ENCODE measurements at regions not wholly inside any gene's neighbourhood (a gene's known extent, or its start where the extent isn't known, plus 50 kb on each side); places are given as distances from the start of the nearest gene placed in this dataset.

DNA sequence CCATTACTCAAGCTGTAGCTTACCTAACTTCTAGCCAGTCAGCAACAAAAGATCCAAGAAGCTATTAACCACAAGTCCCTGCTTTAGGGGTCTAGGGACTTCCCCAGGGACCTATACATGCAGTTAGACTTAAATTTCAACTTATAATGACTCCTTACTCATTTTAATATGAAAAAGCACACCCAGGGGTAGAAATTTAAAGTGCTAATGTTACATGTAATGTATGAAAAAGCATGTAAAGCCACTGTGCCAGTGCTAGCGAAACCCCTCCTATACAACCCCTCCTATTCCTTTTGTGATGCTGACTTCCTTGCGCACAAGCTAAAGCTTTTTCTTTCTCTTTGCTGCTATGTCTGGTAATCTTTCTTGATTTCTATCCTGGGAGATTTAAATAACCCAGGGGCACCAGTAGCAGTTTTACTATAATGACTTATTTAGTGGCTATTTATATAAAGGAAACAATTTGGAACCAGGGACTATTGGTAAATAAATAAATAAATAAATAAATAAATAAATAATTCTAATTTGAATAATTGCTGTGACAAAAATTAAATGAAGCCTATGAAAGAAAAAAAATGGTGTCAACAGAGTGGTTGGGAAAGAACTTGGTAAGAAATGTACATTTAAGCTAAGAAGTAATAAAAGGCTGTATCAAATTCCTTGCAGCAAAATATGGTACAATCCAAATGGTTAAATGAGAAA is 110.5 kb upstream of the MAGI2 start:
- Histone ChIP-seq H3K79me2 (ENCODE audit: control insufficient read depth, low read length) (no peaks in the 10 kb centered on the region), H3F3A (ENCODE audit: control insufficient read depth, insufficient read depth) (no peaks in the 10 kb centered on the region), H3K4me1 (ENCODE audit: control insufficient read depth, low read length) (no peaks in the 10 kb centered on the region), H3K9me2 (replicated peaks; ENCODE audit: control insufficient read depth, low read length) (no peaks in the 10 kb centered on the region), H3K9me3 (ENCODE audit: control insufficient read depth, insufficient read depth, low read length) (no peaks in the 10 kb centered on the region; the same call in 1 of the 2 replicates), H3K27me3 (ENCODE audit: control insufficient read depth, low read length) (no peaks in the 10 kb centered on the region), H4K20me1 (ENCODE audit: control insufficient read depth, insufficient read depth, low read depth, low read length) (no peaks in the 10 kb centered on the region), H3K4me2 (ENCODE audit: low read length) (no peak overlapping the region), H3K36me3 (ENCODE audit: control insufficient read depth, low read length) (no peaks in the 10 kb centered on the region), H3K27ac (ENCODE audit: low read depth, low read length) (no peak overlapping the region), H3K4me3 (ENCODE audit: low read length) (no peak overlapping the region)
- no peak for TF ChIP-seq EZH2phosphoT487 (IDR thresholded peaks at IDR 0.05; ENCODE audit: borderline replicate concordance, low read length)
- TF ChIP-seq, protein P1, sequence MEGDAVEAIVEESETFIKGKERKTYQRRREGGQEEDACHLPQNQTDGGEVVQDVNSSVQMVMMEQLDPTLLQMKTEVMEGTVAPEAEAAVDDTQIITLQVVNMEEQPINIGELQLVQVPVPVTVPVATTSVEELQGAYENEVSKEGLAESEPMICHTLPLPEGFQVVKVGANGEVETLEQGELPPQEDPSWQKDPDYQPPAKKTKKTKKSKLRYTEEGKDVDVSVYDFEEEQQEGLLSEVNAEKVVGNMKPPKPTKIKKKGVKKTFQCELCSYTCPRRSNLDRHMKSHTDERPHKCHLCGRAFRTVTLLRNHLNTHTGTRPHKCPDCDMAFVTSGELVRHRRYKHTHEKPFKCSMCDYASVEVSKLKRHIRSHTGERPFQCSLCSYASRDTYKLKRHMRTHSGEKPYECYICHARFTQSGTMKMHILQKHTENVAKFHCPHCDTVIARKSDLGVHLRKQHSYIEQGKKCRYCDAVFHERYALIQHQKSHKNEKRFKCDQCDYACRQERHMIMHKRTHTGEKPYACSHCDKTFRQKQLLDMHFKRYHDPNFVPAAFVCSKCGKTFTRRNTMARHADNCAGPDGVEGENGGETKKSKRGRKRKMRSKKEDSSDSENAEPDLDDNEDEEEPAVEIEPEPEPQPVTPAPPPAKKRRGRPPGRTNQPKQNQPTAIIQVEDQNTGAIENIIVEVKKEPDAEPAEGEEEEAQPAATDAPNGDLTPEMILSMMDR (IDR thresholded peaks at IDR 0.05; ENCODE audit: low read depth, low read length, poor library complexity, severe bottlenecking): no peak

DNA sequence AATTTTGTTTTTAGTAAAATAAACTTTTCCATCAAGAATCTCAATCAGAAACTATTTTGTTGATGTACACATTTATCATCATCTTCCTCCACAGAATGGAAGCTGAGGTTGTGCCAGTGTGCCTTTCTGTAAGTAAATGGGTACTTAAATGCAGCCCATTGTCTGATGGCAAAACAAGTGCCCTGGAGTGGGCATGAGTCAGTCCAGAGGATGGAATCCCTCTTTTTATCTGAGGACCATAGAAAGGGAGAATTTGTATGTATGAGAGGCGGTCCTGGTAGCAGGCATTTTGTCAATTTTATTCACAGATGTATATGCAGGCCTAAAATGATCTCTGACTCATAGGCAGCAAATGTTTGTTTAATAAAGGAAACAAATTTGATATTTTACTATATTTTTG is 102.1 kb upstream of the MAGI2 start:
- no peaks in the 10 kb centered on the region for H3K36me3 ChIP-seq (ENCODE audit: control insufficient read depth, low read length)
- no peaks in the 10 kb centered on the region for H3K9me2 ChIP-seq (replicated peaks; ENCODE audit: control insufficient read depth, low read length)
- no peaks in the 10 kb centered on the region for H3K79me2 ChIP-seq (ENCODE audit: control insufficient read depth, low read length)
- no peaks in the 10 kb centered on the region for H3K27me3 ChIP-seq (ENCODE audit: control insufficient read depth, low read length)
- no peak overlapping the region for H3K27ac ChIP-seq (ENCODE audit: low read depth, low read length)
- no peaks in the 10 kb centered on the region for H3K9me3 ChIP-seq (ENCODE audit: control insufficient read depth, insufficient read depth, low read length)
- no peaks in the 10 kb centered on the region for H3F3A ChIP-seq (ENCODE audit: control insufficient read depth, insufficient read depth)
- no peak overlapping the region for H3K4me2 ChIP-seq (ENCODE audit: low read length)
- H4K20me1 ChIP-seq (ENCODE audit: control insufficient read depth, insufficient read depth, low read depth, low read length): no peaks in the 10 kb centered on the region
- TF ChIP-seq EZH2phosphoT487 (IDR thresholded peaks at IDR 0.05; ENCODE audit: borderline replicate concordance, low read length): no peak
- TF ChIP-seq, protein P1 (IDR thresholded peaks at IDR 0.05; ENCODE audit: low read depth, low read length, poor library complexity, severe bottlenecking): no peak
- no peaks in the 10 kb centered on the region for H3K4me1 ChIP-seq (ENCODE audit: control insufficient read depth, low read length)
- H3K4me3 ChIP-seq (ENCODE audit: low read length): no peak overlapping the region

DNA sequence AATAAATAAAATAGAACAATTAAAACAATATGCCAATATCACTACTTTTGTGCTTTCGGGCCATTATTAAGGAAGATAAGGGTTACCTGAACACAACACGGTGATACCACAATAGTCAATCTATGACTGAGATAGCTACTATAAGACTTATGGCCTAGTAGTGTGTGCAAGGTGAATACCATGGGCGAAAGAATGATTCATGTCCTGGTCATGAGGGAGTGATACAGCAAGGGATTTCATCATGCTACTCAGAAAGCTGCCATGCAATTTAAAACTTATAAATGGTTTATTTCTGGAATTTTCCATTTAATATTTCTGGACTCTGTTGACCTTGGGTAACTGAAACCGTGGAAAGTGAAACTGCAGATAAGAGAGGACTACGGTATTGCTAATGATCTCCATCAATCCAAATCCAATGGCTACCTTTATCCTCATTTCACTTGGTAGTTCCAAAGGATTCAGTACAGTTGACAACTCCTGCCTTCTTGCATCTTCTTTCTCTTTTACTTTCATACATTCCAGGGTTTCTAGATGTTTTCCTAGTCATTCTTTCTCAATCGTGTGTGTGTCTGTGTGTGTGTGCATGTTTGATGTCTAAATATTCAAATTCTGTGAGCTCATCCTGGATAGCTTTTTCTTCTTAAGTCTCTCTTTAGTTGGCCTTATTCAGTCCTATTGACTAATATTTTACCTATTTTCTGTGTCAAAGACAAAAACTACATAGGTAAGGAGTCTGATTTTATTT is 100.5 kb upstream of the MAGI2 start:
- H3K27me3 ChIP-seq (ENCODE audit: control insufficient read depth, low read length): no peaks in the 10 kb centered on the region
- H3K4me1 ChIP-seq (ENCODE audit: control insufficient read depth, low read length): no peaks in the 10 kb centered on the region
- H3F3A ChIP-seq (ENCODE audit: control insufficient read depth, insufficient read depth): no peaks in the 10 kb centered on the region
- H4K20me1 ChIP-seq (ENCODE audit: control insufficient read depth, insufficient read depth, low read depth, low read length): no peaks in the 10 kb centered on the region
- H3K9me3 ChIP-seq (ENCODE audit: control insufficient read depth, insufficient read depth, low read length): no peaks in the 10 kb centered on the region
- H3K4me2 ChIP-seq (ENCODE audit: low read length): no peak overlapping the region
- H3K4me3 ChIP-seq (ENCODE audit: low read length): no peak overlapping the region
- no peaks in the 10 kb centered on the region for H3K36me3 ChIP-seq (ENCODE audit: control insufficient read depth, low read length)
- TF ChIP-seq, protein P1 (IDR thresholded peaks at IDR 0.05; ENCODE audit: low read depth, low read length, poor library complexity, severe bottlenecking): no peak
- no peak for TF ChIP-seq EZH2phosphoT487 (IDR thresholded peaks at IDR 0.05; ENCODE audit: borderline replicate concordance, low read length)
- H3K79me2 ChIP-seq (ENCODE audit: control insufficient read depth, low read length): no peaks in the 10 kb centered on the region
- H3K27ac ChIP-seq (ENCODE audit: low read depth, low read length): no peak overlapping the region
- H3K9me2 ChIP-seq (replicated peaks; ENCODE audit: control insufficient read depth, low read length): no peaks in the 10 kb centered on the region
